ENCODE measurements at regions not wholly inside any gene's neighbourhood (a gene's known extent, or its start where the extent isn't known, plus 50 kb on each side); places are given as distances from the start of the nearest gene placed in this dataset.

GRCh38 chr9:116087751-116088194, 65.8 kb upstream of the PAPPA start (continued):
- no peak for TF ChIP-seq CTCF (IDR thresholded peaks at IDR 0.05)
- no peak for TF ChIP-seq HOXA7 (CRISPR knock-in tag; IDR thresholded peaks at IDR 0.05)
- no peak for TF ChIP-seq BHLHE40 (IDR thresholded peaks at IDR 0.05; ENCODE audit: low read depth, low read length)
- no peak for TF ChIP-seq MAZ (IDR thresholded peaks at IDR 0.05; ENCODE audit: borderline replicate concordance, low read depth, low read length)
- no peak for TF ChIP-seq RNF2 (IDR thresholded peaks at IDR 0.05; ENCODE audit: borderline replicate concordance, low read depth)
- TF ChIP-seq BCL3 (IDR thresholded peaks at IDR 0.05) = no peak
- no peak for TF ChIP-seq KDM5A (IDR thresholded peaks at IDR 0.05)
- TF ChIP-seq CBX8 (IDR thresholded peaks at IDR 0.05) = no peak
- no peak for TF ChIP-seq ESRRA (IDR thresholded peaks at IDR 0.05; ENCODE audit: borderline replicate concordance, low read length)
- peak; percentile 92 for TF ChIP-seq JUNB (IDR thresholded peaks at IDR 0.05)
- no peak for TF ChIP-seq ATOH8 (CRISPR knock-in tag; IDR thresholded peaks at IDR 0.05; ENCODE audit: low read depth)
- no peak for TF ChIP-seq EHF (CRISPR knock-in tag; IDR thresholded peaks at IDR 0.05)
- TF ChIP-seq TFCP2L1 (CRISPR knock-in tag; IDR thresholded peaks at IDR 0.05) = no peak
- TF ChIP-seq HOXB13 (CRISPR knock-in tag; IDR thresholded peaks at IDR 0.05; ENCODE audit: low read depth) = no peak
- peak; percentile 22; the same call in 1 of the 2 replicates for TF ChIP-seq MAX (IDR thresholded peaks at IDR 0.05)
- no peak for TF ChIP-seq CHD4 (IDR thresholded peaks at IDR 0.05; ENCODE audit: borderline replicate concordance)
- TF ChIP-seq PBX3 (IDR thresholded peaks at IDR 0.05) = no peak
- no peak for TF ChIP-seq ZSCAN20 (CRISPR knock-in tag; IDR thresholded peaks at IDR 0.05)
- TF ChIP-seq POLR2A (IDR thresholded peaks at IDR 0.05; ENCODE audit: low read length) = no peak
- no peak for TF ChIP-seq CBX2 (IDR thresholded peaks at IDR 0.05; ENCODE audit: borderline replicate concordance, low read depth)
- TF ChIP-seq ZC3H11A (IDR thresholded peaks at IDR 0.05) = no peak
- TF ChIP-seq FOSL2 (IDR thresholded peaks at IDR 0.05) = peak; percentile 74
- TF ChIP-seq FOSL2 (CRISPR knock-in tag; IDR thresholded peaks at IDR 0.05) = peak; percentile 90
- TF ChIP-seq RCOR1 (IDR thresholded peaks at IDR 0.05; ENCODE audit: low read depth, low read length) = no peak

- DNase-seq (ENCODE audit: low read depth in 1 of 2, low spot score in 1 of 2) = no peak
- H3K4me1 ChIP-seq = peaks cover 28% of the 10 kb centered on the region
- no peak for TF ChIP-seq NFE2L2 (conservative IDR thresholded peaks at IDR 0.05; ENCODE audit: low read length)
- no peak for TF ChIP-seq HOXB5 (CRISPR knock-in tag; IDR thresholded peaks at IDR 0.05)
- no peak for TF ChIP-seq EP300 (IDR thresholded peaks at IDR 0.05)
- TF ChIP-seq CEBPB (IDR thresholded peaks at IDR 0.05) = peak; percentile 19 to 39; a peak in 1 of 4 replicates
- no peak for TF ChIP-seq RCOR1 (IDR thresholded peaks at IDR 0.05; ENCODE audit: low read depth, low read length)
- TF ChIP-seq PHF8 (IDR thresholded peaks at IDR 0.05; ENCODE audit: borderline replicate concordance, low read depth) = no peak
- TF ChIP-seq HEYL (CRISPR knock-in tag; IDR thresholded peaks at IDR 0.05) = no peak
- TF ChIP-seq JUN (IDR thresholded peaks at IDR 0.05) = no peak
- CTCF ChIA-PET = interaction anchor here (1.9 kb wide), 1 partner anchor 13 kb away, joined by 4 read pairs; no protein-coding TSS in a partner anchor
- WGBS (ENCODE audit: missing lambda C conversion rate) = 73% methylated on average over 4 of the region's 4 CpGs
- H3K4me3 ChIP-seq = no peak overlapping the region
- peak overlapping the region; percentile 63 for H3K4me2 ChIP-seq
- peak overlapping the region; percentile 77 to 84 for H3K27ac ChIP-seq
- no peak for ATAC-seq
- POLR2A ChIA-PET = interaction anchor here (1.2 to 1.9 kb wide), 4 partner anchors 64 to 416 kb away, joined by 3 to 34 read pairs (median 8); partner anchors contain the start of gene PAPPA
- peaks cover 8% of the 10 kb centered on the region; the same call in 1 of the 3 replicates for H3K9me3 ChIP-seq
- no peak for FAIRE-seq
Measured at GRCh38 chr9:116088396-116088795, 65.2 kb upstream of the PAPPA start.
